AG08396 (cell line): ENCODE measurements at regions not wholly inside any gene's neighbourhood (a gene's known extent, or its start where the extent isn't known, plus 50 kb on each side); places are given as distances from the start of the nearest gene placed in this dataset.
"Not testable (repeated sequence)": the region's sequence is repeated elsewhere in the genome, so short reads cannot be mapped to it uniquely, and the experiment has no call there.

Experiments
- DNase-seq: peaks from one replicate; pipeline ENCODE4 v3.0.0; 2012; ENCODE audit warnings: low spot score, mixed read lengths

DNA sequence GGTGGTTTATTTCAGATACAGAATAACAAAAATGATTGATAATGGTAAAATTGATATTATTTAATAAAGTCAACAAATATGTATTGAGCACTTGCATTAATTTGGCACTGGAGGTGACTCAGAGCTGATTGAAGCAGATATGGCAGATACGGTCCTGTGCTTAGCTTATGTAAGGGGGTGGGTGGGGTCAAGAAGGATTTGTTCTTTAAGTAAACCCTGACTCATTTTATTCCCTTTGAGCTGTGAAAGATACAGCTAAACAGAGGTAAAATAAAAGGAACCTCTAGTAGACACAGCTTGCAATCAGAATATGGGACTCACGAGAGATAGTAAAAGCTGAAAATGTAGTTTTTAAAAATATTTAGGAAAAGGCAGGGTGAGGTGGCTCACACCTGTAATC, 201.3 kb upstream of the CLINT1 start:
- no peak for DNase-seq

GRCh38 chr5:158058208-158059120, 199.5 kb upstream of the CLINT1 start:
- DNase-seq, result no peak

DNA sequence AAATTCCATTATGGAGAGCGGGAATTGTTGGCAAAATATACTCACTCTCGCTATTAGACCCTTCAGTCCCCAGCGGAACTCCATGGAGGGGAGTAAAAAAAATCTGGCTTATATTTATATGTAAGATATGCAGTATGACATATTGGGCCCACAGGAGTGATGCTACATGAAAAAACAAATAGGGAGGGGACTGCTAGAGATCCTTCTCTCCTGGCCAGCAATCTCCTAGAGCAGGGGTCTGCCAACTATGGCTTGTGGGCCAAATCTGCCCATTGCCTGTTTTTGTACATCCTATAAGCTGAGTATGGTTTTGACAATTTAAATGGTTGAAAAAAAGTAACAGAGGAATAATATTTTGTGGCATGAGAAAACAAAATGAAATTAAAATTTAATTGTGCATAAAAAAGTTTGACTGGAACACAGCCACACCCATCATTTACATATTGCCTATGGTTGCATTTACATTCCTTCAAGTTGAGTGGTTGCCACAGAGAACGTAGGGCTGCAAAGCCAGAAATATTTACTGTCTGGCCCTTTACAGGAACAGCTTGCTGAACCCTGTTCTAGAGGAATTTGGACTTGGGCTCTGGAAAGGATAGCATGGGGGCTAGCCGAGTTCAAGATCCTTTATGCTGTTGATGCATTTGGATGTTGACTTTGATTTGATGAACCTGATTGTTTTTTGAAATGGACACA, 197.3 kb upstream of the CLINT1 start:
- DNase-seq, result no peak

DNA sequence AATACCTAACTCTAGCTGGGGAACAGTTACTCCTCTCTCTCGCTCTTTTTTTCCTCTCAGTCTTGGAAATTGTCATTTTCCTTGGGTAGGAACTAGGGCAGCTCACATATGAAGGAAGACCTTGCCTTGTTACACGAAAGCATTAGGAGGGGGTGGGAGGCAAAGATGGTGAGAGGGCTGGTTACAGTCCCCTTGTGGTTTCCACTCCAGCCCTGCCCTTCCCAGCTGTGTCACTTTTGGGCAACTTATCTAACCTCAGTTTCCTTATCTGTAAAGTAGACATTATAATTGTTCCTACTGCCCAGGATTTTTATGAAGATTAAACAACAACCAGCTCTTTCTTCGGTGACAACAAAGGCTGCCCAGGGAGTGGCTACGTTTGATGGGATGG, 196.2 kb upstream of the CLINT1 start:
- no peak for DNase-seq

GRCh38 chr5:158054223-158055110, 195.5 kb upstream of the CLINT1 start:
- no peak for DNase-seq

- DNase-seq, result no peak
These were observed 192.1 kb upstream of the CLINT1 start for GRCh38 chr5:158051036-158051435.

DNA sequence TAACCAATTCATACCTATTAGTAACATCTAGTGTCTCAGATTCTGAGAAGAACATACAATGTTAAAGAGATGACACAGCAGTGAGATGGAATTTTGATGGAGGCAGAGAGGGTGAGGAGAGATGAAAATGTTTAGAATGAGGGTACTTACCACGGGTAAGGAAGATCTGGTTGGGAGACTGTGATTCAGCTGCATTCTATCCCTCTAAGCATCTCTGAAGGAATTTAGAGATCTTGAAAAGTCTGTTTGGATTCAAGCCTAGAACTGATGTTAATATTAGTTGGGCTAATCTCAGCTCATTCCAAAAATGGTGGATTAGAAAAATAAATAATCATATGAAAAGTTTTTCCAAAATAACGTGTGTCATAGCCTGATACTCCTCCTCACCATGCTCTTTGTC, 191.5 kb upstream of the CLINT1 start:
- no peak for DNase-seq

DNA sequence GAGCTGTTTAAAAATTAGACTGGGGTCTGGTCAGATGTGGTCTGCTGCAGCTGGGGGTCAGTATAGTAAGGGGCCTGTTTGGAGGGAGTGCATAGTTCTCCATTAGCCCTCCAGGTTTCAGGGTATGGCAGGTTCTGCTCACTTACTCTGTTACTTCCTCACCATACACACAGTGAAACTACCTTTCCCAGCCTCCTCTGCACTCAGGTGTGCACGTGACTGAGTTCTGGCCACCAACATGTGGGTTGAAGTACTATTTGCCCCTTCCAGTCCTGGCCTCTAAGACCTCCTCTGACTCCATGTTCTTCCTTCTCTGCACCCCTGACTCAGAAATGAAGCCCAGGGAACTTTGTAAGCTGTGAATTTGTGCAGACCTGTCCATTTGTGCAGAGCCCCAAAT, 190.5 kb upstream of the CLINT1 start:
- DNase-seq, result no peak

DNA sequence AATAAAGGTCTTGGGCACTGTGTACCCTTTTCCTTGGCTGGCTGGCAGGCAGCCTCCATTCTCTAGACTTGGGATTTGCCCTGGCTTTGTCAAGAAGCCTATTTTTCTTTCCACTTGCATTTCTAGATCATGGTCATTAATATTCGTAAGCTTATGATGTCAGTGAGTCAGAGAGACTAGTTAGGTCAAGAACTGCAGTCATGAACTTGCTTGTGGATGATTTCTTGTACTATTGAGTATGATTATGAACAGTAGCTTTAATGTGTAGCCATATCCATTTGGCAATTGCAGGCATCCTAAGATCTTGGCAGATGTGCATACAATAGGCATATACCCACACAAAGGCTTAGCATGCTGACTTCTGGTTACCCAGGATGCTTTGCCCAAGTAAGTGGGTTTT, 186.8 kb upstream of the CLINT1 start:
- no peak for DNase-seq

- no peak for DNase-seq
These were observed 181.0 kb upstream of the CLINT1 start for GRCh38 chr5:158039911-158040347.

- DNase-seq, result no peak
These were observed 180.5 kb upstream of the CLINT1 start for GRCh38 chr5:158039441-158039840.

GRCh38 chr5:158036983-158037595, 178.1 kb upstream of the CLINT1 start:
- DNase-seq, result not testable (repeated sequence)

GRCh38 chr5:158034586-158034985, 175.6 kb upstream of the CLINT1 start:
- DNase-seq, result not testable (repeated sequence)

GRCh38 chr5:158033724-158034123, 174.8 kb upstream of the CLINT1 start:
- no peak for DNase-seq

GRCh38 chr5:158033076-158033475, 174.1 kb upstream of the CLINT1 start:
- DNase-seq, result no peak

DNA sequence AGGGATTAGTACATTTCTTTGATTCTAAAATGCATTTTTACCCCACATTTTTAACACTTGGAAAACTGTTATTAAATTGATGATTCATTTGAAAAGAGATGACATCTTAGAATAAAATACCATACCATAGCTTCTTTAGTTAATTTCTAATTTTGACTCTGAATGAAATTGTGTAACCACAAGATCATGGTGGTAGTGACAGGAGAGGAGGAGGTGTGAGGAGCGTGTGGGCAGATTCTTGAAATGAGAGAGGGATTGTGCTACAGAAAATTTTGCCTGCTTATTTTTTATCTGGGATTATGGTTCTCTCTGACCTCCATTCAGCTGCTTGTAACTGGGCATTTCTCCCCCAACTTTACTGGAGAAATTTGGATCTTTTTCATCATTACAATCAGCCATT, 173.3 kb upstream of the CLINT1 start:
- no peak for DNase-seq

GRCh38 chr5:158027806-158028775, 169.1 kb upstream of the CLINT1 start:
- no peak for DNase-seq

DNA sequence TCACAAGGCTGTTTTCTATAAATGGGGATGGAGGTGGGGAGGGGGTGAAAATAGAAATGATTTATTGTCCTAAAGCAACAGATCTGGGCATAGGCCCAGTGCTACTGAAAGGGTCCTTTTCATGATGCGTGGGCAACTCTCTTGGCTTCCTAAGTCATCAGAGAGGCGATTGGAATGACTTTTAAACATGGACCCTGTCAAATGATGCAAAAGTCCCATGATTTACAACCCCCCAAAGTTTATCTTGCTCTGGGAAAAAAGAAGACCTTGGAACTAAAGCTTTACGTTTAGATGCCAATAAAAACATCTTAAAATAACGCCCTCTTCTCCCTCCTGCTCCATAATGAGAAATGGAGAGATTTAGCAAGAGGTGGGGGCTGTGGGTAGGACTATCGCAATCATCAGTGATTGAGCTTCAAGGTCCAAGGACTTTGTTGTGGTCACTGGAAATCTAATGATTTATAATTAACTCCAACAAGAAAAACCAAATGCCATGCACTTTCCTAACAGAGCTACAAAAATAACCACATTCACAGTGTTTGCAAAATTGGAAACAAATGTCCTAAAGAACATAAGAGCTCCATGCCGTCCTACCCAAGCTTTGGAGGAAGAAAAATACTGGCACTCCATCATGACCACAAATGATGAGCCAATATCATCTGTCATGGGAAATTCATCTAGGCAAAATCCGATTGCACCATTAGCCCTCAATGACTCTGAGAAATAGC, 167.5 kb upstream of the CLINT1 start:
- DNase-seq, result no peak

DNA sequence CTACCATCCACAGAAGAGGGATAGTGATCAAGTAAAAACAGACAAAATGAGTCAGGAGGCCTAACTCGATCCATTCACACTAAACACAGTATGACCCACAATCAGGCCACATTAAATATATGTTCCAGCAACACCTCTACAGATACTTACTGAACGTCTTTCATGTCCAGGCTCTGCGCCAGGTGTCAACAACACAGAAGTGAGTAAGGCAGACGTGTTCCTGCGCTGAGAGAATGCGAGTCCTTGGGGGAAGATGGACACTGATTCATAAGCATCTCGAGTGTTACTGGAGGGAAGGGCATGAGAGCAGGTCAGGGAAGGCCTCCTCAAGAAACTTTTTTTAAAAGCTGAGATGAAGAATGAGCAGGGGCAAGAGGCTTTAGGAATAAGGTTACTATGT, 164.3 kb upstream of the CLINT1 start:
- no peak for DNase-seq

DNA sequence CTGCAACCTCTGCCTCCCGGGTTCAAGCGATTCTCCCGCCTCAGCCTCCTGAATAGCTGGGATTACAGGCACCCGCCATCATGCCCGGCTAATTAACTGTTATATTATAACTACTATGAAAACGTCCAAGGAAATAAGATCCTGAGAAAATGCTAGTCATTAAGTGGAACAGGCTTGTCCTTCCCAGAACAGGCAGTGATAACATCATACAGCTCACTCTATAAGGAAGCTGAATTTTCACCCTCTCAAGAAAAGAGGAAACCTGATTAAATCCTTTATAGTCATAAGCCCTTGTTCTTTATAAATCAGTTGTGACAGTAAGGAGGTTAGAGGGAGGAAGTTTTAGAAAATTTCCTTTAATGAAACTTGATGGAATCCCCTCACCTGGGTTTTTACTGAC, 163.9 kb upstream of the CLINT1 start:
- no peak for DNase-seq
